Astrocyte of the spinal cord (primary cell): ENCODE measurements at regions not wholly inside any gene's neighbourhood (a gene's known extent, or its start where the extent isn't known, plus 50 kb on each side); places are given as distances from the start of the nearest gene placed in this dataset.

Experiments
- DNase-seq: peaks from one replicate; pipeline ENCODE4 v3.0.0; 2011; ENCODE audit warnings: low read depth, low spot score
- H3K4me3 ChIP-seq: 2 replicates; pipeline ENCODE4 v1.5.1; 2011; ENCODE audit warnings: low read depth, mild to moderate bottlenecking, low read length, moderate library complexity
- in situ Hi-C: cut with HindIII; loops from 2 replicates; pipeline ENCODE4 v1.10.0; 2017; ENCODE audit warnings: low sequenced_read_pairs
- TF ChIP-seq, protein P1 (sequence below): IDR thresholded peaks from 2 replicates; pipeline ENCODE4 v1.5.1; 2012; ENCODE audit warnings: low read depth, mild to moderate bottlenecking, low read length, inconsistent platforms

DNA sequence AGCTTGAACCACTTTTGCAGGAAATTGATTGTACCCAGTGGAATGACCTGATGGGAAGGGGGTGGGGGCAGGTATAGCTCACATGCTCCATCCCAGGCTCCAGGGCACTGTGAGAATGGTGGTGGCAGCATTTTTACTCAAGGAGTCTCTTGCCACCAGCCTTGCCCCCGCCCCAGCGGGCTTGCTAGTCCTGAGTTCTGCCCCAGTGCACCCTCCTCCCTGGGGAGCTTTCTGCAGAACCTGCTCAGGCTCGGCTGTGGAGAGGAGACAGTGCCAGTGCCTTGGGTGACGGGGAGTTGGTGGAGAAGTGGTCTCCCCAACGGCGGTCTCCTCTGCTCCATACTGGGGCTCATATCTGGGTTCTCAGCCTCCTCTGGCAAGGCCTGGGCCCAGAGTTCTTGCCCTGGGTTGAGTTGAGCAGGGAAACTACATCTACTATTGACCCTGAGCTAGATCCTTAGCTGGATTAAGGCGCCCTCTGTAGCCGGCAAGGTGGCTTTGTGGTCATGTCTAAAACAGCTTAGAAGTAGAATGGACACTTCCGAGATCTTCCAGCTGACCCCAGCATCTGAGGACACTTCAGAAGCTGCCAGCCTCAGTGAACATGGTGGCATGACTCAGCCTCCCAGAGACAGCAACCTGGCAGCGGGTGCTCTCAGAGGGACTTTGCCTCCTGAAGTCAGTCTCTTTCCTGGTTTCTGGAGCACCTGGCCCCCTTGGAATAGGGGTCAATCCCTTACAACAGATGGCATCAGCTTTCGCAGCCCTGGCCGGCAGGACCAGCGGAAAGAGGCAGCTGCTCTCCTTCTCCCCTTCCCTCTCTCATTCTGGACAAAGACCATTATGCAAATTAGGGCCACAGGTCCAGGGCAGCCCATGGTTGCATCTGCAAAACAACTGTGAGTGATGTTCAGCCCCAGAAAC, 363.4 kb upstream of the MKI67 start:
- in situ Hi-C loops, result no loop called here
- H3K4me3 ChIP-seq, result no peak overlapping the region
- TF ChIP-seq, protein P1, sequence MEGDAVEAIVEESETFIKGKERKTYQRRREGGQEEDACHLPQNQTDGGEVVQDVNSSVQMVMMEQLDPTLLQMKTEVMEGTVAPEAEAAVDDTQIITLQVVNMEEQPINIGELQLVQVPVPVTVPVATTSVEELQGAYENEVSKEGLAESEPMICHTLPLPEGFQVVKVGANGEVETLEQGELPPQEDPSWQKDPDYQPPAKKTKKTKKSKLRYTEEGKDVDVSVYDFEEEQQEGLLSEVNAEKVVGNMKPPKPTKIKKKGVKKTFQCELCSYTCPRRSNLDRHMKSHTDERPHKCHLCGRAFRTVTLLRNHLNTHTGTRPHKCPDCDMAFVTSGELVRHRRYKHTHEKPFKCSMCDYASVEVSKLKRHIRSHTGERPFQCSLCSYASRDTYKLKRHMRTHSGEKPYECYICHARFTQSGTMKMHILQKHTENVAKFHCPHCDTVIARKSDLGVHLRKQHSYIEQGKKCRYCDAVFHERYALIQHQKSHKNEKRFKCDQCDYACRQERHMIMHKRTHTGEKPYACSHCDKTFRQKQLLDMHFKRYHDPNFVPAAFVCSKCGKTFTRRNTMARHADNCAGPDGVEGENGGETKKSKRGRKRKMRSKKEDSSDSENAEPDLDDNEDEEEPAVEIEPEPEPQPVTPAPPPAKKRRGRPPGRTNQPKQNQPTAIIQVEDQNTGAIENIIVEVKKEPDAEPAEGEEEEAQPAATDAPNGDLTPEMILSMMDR, result no peak
- DNase-seq, result no peak

DNA sequence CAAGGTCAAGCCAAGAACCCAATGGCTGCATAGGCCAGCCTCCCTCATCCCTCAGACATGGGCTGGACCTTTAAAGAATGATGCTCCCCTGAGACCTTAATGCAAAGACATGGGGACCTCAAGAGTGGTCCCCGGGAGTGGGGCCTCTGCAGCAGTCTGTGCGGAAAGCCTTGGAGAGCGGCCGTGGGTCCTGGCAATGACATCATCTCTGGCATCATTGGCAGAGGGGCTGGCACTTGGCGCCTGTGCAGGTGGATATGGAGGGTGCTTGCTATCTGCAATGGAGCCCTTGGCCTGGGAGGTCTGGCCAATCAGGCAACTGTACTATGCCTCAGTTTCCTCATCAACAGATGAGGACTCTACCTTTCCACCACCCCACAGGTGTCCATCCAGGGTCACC, 365.5 kb upstream of the MKI67 start:
- TF ChIP-seq, protein P1, result no peak
- in situ Hi-C loops, result no loop called here
- DNase-seq, result no peak
- H3K4me3 ChIP-seq, result no peak overlapping the region

DNA sequence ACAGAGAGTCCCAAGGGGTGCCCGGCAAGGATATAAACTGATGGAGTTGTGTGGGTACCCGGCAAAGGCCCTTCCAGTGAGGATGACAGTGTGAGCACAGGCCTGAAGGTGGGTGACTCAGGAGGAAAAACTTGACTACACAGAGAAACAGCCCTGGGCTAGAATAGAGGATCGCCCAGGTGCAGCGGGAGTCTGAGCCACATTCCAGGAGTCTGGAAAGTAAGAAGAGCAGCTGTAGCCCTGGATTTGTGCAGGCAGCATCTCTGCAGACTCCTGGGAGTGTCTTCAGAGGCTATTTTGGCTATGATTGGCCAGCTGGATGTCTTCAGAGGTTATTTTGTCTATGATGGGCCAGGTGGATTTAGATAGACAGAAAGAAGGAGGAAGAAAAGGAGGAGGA, 367.6 kb upstream of the MKI67 start:
- TF ChIP-seq, protein P1, result no peak
- DNase-seq, result no peak
- H3K4me3 ChIP-seq, result no peak overlapping the region
- in situ Hi-C loops, result no loop called here

DNA sequence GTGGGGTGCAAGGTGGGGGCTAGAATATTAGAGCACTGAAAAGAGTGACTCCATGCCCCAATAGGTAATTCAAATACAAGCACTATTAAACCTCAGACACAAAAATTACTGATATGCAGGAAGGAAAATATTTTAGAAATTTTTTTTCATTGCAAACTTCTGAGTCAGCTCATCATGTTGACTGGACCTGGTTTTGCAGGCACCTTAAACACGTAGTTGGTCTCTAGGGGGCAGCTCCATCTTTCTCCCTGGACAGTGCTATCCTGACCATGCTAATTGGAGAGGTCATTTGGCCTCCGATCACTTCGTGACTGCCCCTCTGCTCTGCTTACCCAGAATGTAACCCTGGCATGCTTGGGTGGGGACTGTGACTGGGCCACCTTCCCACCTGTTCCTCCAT, 368.4 kb upstream of the MKI67 start:
- in situ Hi-C loops, result no loop called here
- no peak overlapping the region for H3K4me3 ChIP-seq
- no peak for DNase-seq

DNA sequence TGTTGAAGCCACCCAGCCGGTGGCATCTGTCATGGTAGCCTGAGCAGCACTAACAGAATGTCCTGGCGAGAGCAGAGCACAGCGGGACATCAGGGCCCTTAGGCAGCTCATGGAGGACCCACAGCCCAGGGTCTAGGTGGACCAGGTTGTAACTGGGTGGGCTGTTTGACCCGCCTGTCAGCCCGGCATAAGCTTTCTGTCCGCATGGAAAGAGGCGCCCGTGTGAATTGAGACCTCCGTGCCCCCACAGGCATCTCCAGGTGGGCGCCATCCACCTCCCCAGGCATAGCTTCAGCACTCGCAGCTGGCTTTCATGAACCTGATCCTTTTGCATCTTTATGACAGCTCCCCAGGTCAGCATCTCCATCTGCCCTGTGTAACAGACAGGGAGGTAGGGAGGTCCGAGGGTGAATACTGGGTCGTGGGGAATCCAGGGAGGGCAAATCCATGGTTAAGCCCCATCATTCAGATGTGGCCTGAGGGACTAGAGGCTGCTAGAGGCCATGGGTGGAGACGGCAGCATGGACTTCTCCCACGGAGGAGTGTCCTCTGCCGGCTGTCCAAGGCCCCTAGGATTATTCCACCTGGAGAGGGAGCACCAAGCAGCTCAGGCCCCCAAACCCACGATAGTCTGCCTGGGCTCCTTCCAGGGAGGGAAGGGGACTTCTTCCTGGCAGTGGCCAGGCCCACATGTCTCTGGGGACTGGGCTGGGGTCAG, 371.6 kb upstream of the MKI67 start:
- TF ChIP-seq, protein P1, result no peak
- H3K4me3 ChIP-seq, result no peak overlapping the region
- DNase-seq, result no peak
- in situ Hi-C loops, result no loop called here

More for the DNA sequence above, 368.4 kb upstream of the MKI67 start:
- TF ChIP-seq, protein P1, result no peak

DNA sequence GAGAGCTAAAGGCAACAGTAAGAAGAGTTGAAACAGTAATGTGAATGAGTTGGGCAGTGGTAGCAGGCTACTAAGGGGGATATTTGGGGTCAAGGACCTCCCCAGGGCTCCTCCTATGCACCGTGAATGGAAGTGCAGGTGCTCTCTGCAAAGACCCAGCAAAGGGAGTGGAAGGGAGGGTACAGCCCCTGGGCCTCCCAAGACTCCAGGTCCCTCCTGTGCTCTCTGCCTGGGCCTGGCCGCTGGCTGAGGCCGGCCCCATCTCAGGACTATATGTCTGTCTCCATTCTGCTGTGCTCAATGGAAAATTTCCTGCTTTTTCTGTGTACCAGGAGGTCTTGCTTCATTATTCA, 372.1 kb upstream of the MKI67 start:
- TF ChIP-seq, protein P1, result no peak

More for the DNA sequence above, 372.1 kb upstream of the MKI67 start:
- DNase-seq, result no peak
- in situ Hi-C loops, result no loop called here
- no peak overlapping the region for H3K4me3 ChIP-seq
